ENCODE measurements at regions not wholly inside any gene's neighbourhood (a gene's known extent, or its start where the extent isn't known, plus 50 kb on each side); places are given as distances from the start of the nearest gene placed in this dataset.

GRCh38 chr3:150035910-150036612, 65.4 kb upstream of the PFN2 start:
- TF ChIP-seq CTCF (IDR thresholded peaks at IDR 0.05; ENCODE audit: low read length) (no peak), EZH2phosphoT487 (IDR thresholded peaks at IDR 0.05; ENCODE audit: low read length) (no peak)
